ENCODE measurements at regions not wholly inside any gene's neighbourhood (a gene's known extent, or its start where the extent isn't known, plus 50 kb on each side); places are given as distances from the start of the nearest gene placed in this dataset.

DNA sequence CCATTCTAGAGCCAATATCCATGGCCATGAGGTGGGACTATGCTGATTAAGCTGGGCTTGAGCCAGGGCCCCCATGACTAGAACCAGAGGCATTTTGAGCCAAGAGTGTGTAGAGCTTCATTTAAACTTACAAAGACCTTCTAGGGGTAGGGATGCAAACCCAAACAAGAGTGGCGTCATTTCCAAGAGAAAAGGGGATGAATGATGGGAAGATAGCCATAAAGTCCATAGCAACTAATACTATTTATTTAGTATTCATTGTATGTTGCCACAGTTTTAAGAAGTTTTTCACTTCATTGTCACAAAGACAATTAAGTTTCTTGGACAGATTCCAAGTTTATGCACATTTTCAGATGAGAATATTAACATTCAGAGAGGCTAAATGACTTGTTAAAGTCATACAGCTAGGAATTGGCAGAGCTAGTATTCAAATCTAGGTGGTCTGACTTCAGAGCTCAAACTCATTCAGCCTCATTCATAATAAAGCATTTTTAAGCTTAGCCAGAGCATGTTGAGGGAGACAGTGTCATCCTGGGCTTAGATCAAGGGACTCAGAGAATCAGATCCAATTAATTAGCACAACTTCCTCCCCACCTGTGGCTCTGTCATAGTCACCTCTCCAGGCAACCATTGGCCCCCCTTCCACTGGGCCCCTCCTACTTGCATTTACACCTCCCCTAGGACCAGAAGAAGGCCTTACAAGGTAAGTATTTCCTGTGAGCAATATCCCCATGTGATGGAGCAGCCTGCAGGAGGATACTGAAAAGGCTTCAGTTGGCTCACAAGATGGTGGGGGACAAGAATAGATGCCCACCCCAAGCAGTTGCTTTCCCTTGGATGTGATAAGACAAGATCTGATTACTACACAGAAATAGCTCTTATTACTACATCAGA lies 95.0 kb upstream of the PCSK1 start:
- ChIA-PET CTCF (interaction anchor here (0.6 kb wide), 1 partner anchor 11 kb away, joined by 3 read pairs; no protein-coding TSS in a partner anchor), POLR2A (no interaction called here)
- TF ChIP-seq FOXA1 (IDR thresholded peaks at IDR 0.05), result no peak
- TF ChIP-seq ELF4 (IDR thresholded peaks at IDR 0.05), result no peak
- TF ChIP-seq FOXK2 (IDR thresholded peaks at IDR 0.05), result no peak
- TF ChIP-seq FOXM1 (IDR thresholded peaks at IDR 0.05; ENCODE audit: borderline replicate concordance), result no peak
- TF ChIP-seq TARDBP (IDR thresholded peaks at IDR 0.05), result no peak
- no peak for TF ChIP-seq L3MBTL2 (conservative IDR thresholded peaks at IDR 0.05)
- no peak for TF ChIP-seq ZNF384 (IDR thresholded peaks at IDR 0.05)
- TF ChIP-seq CTBP1 (IDR thresholded peaks at IDR 0.05; ENCODE audit: borderline replicate concordance), result no peak
- TF ChIP-seq BHLHE40 (IDR thresholded peaks at IDR 0.05; ENCODE audit: borderline replicate concordance), result no peak
- TF ChIP-seq ARNT (IDR thresholded peaks at IDR 0.05), result no peak
- TF ChIP-seq, protein P1, sequence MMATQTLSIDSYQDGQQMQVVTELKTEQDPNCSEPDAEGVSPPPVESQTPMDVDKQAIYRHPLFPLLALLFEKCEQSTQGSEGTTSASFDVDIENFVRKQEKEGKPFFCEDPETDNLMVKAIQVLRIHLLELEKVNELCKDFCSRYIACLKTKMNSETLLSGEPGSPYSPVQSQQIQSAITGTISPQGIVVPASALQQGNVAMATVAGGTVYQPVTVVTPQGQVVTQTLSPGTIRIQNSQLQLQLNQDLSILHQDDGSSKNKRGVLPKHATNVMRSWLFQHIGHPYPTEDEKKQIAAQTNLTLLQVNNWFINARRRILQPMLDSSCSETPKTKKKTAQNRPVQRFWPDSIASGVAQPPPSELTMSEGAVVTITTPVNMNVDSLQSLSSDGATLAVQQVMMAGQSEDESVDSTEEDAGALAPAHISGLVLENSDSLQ (IDR thresholded peaks at IDR 0.05), result no peak
- no peak for TF ChIP-seq LEF1 (IDR thresholded peaks at IDR 0.05; ENCODE audit: borderline replicate concordance)
- TF ChIP-seq NFRKB (IDR thresholded peaks at IDR 0.05), result no peak
- TF ChIP-seq SP1 (IDR thresholded peaks at IDR 0.05), result no peak
- no peak for DNase-seq (ENCODE audit: extremely low spot score)

- CTCF ChIA-PET, result no interaction called here
Measured at GRCh38 chr5:96528826-96529474, 95.9 kb upstream of the PCSK1 start.

GRCh38 chr5:96529559-96529958 lies 96.5 kb upstream of the PCSK1 start:
- POLR2A ChIA-PET, result no interaction called here
- TF ChIP-seq BHLHE40 (IDR thresholded peaks at IDR 0.05; ENCODE audit: borderline replicate concordance) (no peak), SUZ12 (IDR thresholded peaks at IDR 0.05) (no peak), L3MBTL2 (conservative IDR thresholded peaks at IDR 0.05) (no peak), ARNT (IDR thresholded peaks at IDR 0.05) (no peak), LEF1 (IDR thresholded peaks at IDR 0.05; ENCODE audit: borderline replicate concordance) (no peak), FOXK2 (IDR thresholded peaks at IDR 0.05) (no peak), ZNF384 (IDR thresholded peaks at IDR 0.05) (no peak), FOXA1 (IDR thresholded peaks at IDR 0.05) (no peak), SP1 (IDR thresholded peaks at IDR 0.05) (no peak), HDGF (IDR thresholded peaks at IDR 0.05; ENCODE audit: borderline replicate concordance) (no peak), CTBP1 (IDR thresholded peaks at IDR 0.05; ENCODE audit: borderline replicate concordance) (no peak), ELF4 (IDR thresholded peaks at IDR 0.05) (no peak), FOXM1 (IDR thresholded peaks at IDR 0.05; ENCODE audit: borderline replicate concordance) (no peak), TARDBP (IDR thresholded peaks at IDR 0.05) (no peak), NFRKB (IDR thresholded peaks at IDR 0.05) (no peak)
- TF ChIP-seq, protein P1 (IDR thresholded peaks at IDR 0.05), result no peak
- no peak for DNase-seq (ENCODE audit: extremely low spot score)
- CTCF ChIA-PET, result no interaction called here

More at GRCh38 chr5:96528826-96529474, 95.9 kb upstream of the PCSK1 start:
- POLR2A ChIA-PET, result no interaction called here
- TF ChIP-seq SP1 (IDR thresholded peaks at IDR 0.05), result no peak
- DNase-seq (ENCODE audit: extremely low spot score), result no peak

- CTCF ChIA-PET, result no interaction called here
- POLR2A ChIA-PET, result no interaction called here
- DNase-seq (ENCODE audit: extremely low spot score), result no peak
- TF ChIP-seq ELF4 (IDR thresholded peaks at IDR 0.05) (no peak), FOXA1 (IDR thresholded peaks at IDR 0.05) (no peak), SUZ12 (IDR thresholded peaks at IDR 0.05) (no peak)
Measured at GRCh38 chr5:96530901-96531300, 97.9 kb upstream of the PCSK1 start.

DNA sequence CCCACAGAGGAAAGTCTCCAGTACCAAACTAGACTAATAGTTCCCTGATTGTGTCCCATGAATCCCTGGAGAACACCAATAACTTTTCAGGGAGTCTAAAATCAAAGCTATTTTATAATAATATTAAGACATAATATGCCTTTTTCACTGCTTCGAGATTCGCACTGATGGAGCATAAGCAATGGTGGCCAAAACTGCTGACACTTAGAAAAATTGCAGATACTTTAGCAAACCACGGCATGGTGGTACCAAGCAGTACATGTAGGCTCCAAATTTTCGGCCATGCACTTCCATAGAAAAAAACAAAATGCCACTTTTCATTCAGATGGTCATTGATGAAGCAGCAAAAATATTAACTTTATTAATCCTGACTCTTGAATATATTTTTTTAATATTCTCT lies 100.3 kb upstream of the PCSK1 start:
- ChIA-PET CTCF (no interaction called here), POLR2A (no interaction called here)
- TF ChIP-seq ARNT (IDR thresholded peaks at IDR 0.05) (no peak), FOXK2 (IDR thresholded peaks at IDR 0.05) (no peak), HDGF (IDR thresholded peaks at IDR 0.05; ENCODE audit: borderline replicate concordance) (no peak), TARDBP (IDR thresholded peaks at IDR 0.05) (no peak), ELF4 (IDR thresholded peaks at IDR 0.05) (no peak), SUZ12 (IDR thresholded peaks at IDR 0.05) (no peak), BHLHE40 (IDR thresholded peaks at IDR 0.05; ENCODE audit: borderline replicate concordance) (no peak), NFRKB (IDR thresholded peaks at IDR 0.05) (no peak), FOXM1 (IDR thresholded peaks at IDR 0.05; ENCODE audit: borderline replicate concordance) (no peak), SP1 (IDR thresholded peaks at IDR 0.05) (no peak), L3MBTL2 (conservative IDR thresholded peaks at IDR 0.05) (no peak), LEF1 (IDR thresholded peaks at IDR 0.05; ENCODE audit: borderline replicate concordance) (no peak), CTBP1 (IDR thresholded peaks at IDR 0.05; ENCODE audit: borderline replicate concordance) (no peak), ZNF384 (IDR thresholded peaks at IDR 0.05) (no peak), FOXA1 (IDR thresholded peaks at IDR 0.05) (no peak)
- TF ChIP-seq, protein P1 (IDR thresholded peaks at IDR 0.05), result no peak
- DNase-seq (ENCODE audit: extremely low spot score), result no peak

DNA sequence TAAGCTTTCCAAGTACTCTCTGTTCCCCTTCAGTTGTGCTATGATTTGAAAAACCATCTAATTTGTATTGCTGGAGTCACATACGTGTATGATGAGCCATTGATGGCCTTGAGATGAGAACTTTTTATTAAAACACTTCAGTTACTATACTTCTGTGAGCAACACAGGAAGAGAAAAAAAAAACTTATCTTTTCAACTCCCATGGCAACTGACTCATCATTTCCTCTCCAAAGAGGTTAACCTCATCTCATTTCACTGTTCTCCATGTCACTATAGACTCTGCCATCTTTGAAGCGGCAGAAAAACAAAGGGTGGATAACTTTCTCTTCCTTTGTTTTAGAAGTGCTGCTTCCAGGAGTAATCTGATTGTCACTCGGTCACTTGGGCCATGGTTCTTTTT lies 104.3 kb upstream of the PCSK1 start:
- DNase-seq (ENCODE audit: extremely low spot score), result no peak
- no peak for TF ChIP-seq ZNF384 (IDR thresholded peaks at IDR 0.05)
- TF ChIP-seq FOXM1 (IDR thresholded peaks at IDR 0.05; ENCODE audit: borderline replicate concordance), result no peak
- no peak for TF ChIP-seq L3MBTL2 (conservative IDR thresholded peaks at IDR 0.05)
- TF ChIP-seq CTBP1 (IDR thresholded peaks at IDR 0.05; ENCODE audit: borderline replicate concordance), result no peak
- TF ChIP-seq SP1 (IDR thresholded peaks at IDR 0.05), result no peak
- no peak for TF ChIP-seq TARDBP (IDR thresholded peaks at IDR 0.05)
- ChIA-PET CTCF (no interaction called here), POLR2A (no interaction called here)

Data from HEK293T (cell line).